Sciatic nerve (tissue), 2 donors: ENCODE measurements at regions not wholly inside any gene's neighbourhood (a gene's known extent, or its start where the extent isn't known, plus 50 kb on each side); places are given as distances from the start of the nearest gene placed in this dataset.

Experiments
- ATAC-seq: fragments of 200-7000 bp; cut with Tn5 transposase; one replicate; pipeline ENCODE4 v1.9.1; 2020; ENCODE audit warnings: mild to moderate bottlenecking, moderate library complexity
- DNase-seq: peaks from one replicate; pipeline ENCODE4 v3.0.0-alpha.2; 2020; ENCODE audit warnings: low spot score
- intact Hi-C: fragments of 100-400 bp; cut with DNase I; formaldehyde crosslinking; loops from one replicate; pipeline ENCODE4 v1.14.2; 2022
- donor health status: DM: no; HTN: no; CAD: no.
- donor health status: DM: no; HTN: no; CAD: no.

DNA sequence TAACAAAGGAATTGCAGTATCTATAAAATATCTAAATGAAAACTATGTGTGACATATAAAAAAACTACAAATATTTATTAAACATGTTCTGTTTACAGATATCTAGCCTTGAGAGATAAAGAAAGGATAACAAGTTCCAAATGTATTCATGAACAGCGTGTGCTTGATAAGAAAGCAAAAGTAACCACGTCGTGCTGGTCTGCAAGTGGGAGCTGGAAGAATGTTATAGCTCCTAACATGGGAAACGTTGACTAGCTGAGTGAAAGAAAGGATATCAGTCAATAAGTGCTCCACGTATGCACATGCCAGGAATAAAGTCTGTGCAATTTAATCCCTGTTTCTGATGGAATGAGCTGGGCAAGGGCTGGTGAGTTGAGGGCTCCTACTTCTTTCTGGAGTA is 71.2 kb upstream of the CDYL2 start:
- intact Hi-C loops = no loop called here
- ATAC-seq (no peak), DNase-seq (no peak)

DNA sequence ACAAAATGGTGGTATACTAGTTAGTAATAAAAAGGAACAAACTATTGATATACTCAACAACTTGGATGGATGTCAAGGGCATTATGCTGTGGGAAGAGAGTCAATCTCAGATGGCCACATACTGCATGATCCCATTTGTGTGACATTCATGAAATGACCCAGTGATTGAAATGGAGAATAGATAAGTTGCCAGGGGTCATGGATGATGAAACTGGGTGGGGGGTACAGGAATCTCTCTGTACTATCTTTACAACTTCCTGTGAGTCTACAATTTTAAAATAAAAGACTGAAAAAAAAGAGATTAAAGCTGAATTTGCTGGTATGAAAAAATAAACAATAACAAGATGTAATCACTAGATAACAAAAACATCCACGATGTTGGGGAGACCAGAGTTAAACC is 70.5 kb upstream of the CDYL2 start:
- DNase-seq (no peak), ATAC-seq (no peak)
- intact Hi-C loops = no loop called here

- DNase-seq (no peak), ATAC-seq (no peak)
- intact Hi-C loops = no loop called here
Measured at GRCh38 chr16:80862160-80862705, 57.8 kb upstream of the CDYL2 start.
